ENCODE measurements at regions not wholly inside any gene's neighbourhood (a gene's known extent, or its start where the extent isn't known, plus 50 kb on each side); places are given as distances from the start of the nearest gene placed in this dataset.

DNA sequence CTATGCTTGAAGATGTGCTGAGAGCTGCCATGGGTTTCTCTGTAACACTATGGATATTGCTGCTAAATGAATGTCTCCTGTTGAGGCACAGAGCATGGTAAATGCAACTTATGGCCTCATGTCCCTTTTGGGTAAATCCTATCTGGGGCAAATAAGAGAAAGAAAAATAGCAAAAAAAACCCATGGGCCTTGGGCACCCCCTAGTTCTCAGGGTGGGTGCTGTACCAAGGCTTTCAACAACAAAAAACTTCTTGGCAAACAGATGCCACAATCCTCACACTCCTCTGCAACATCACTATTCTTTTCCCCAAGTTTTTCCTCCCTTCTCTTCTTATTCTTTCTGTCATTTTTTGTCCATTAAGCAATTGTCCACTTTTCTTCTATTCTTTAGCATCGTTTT lies 340.1 kb upstream of the ROBO2 start:
- TF ChIP-seq, protein P1, sequence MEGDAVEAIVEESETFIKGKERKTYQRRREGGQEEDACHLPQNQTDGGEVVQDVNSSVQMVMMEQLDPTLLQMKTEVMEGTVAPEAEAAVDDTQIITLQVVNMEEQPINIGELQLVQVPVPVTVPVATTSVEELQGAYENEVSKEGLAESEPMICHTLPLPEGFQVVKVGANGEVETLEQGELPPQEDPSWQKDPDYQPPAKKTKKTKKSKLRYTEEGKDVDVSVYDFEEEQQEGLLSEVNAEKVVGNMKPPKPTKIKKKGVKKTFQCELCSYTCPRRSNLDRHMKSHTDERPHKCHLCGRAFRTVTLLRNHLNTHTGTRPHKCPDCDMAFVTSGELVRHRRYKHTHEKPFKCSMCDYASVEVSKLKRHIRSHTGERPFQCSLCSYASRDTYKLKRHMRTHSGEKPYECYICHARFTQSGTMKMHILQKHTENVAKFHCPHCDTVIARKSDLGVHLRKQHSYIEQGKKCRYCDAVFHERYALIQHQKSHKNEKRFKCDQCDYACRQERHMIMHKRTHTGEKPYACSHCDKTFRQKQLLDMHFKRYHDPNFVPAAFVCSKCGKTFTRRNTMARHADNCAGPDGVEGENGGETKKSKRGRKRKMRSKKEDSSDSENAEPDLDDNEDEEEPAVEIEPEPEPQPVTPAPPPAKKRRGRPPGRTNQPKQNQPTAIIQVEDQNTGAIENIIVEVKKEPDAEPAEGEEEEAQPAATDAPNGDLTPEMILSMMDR (IDR thresholded peaks at IDR 0.05; ENCODE audit: insufficient read depth, low read length): no peak
- TF ChIP-seq POLR2AphosphoS5 (IDR thresholded peaks at IDR 0.05; ENCODE audit: low read depth): no peak
- no peak for TF ChIP-seq GABPA (IDR thresholded peaks at IDR 0.05; ENCODE audit: low read depth)
- TF ChIP-seq, protein P2, sequence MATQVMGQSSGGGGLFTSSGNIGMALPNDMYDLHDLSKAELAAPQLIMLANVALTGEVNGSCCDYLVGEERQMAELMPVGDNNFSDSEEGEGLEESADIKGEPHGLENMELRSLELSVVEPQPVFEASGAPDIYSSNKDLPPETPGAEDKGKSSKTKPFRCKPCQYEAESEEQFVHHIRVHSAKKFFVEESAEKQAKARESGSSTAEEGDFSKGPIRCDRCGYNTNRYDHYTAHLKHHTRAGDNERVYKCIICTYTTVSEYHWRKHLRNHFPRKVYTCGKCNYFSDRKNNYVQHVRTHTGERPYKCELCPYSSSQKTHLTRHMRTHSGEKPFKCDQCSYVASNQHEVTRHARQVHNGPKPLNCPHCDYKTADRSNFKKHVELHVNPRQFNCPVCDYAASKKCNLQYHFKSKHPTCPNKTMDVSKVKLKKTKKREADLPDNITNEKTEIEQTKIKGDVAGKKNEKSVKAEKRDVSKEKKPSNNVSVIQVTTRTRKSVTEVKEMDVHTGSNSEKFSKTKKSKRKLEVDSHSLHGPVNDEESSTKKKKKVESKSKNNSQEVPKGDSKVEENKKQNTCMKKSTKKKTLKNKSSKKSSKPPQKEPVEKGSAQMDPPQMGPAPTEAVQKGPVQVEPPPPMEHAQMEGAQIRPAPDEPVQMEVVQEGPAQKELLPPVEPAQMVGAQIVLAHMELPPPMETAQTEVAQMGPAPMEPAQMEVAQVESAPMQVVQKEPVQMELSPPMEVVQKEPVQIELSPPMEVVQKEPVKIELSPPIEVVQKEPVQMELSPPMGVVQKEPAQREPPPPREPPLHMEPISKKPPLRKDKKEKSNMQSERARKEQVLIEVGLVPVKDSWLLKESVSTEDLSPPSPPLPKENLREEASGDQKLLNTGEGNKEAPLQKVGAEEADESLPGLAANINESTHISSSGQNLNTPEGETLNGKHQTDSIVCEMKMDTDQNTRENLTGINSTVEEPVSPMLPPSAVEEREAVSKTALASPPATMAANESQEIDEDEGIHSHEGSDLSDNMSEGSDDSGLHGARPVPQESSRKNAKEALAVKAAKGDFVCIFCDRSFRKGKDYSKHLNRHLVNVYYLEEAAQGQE (IDR thresholded peaks at IDR 0.05; ENCODE audit: insufficient replicate concordance, low read depth): no peak
- TF ChIP-seq SPI1 (IDR thresholded peaks at IDR 0.05; ENCODE audit: borderline replicate concordance, low read depth): no peak

All from HL-60 (cell line).